ENCODE measurements at regions not wholly inside any gene's neighbourhood (a gene's known extent, or its start where the extent isn't known, plus 50 kb on each side); places are given as distances from the start of the nearest gene placed in this dataset.

- Histone ChIP-seq H3K36me3 (ENCODE audit: control insufficient read depth, insufficient read depth, low read length) (no peaks in the 10 kb centered on the region), H3K9me3 (ENCODE audit: control insufficient read depth, insufficient read depth, low read length) (peaks cover 34% of the 10 kb centered on the region), H2AFZ (replicated peaks; ENCODE audit: low read length, poor library complexity) (no peak overlapping the region), H3K79me1 (ENCODE audit: low read depth in 1 of 2, low read length in 2 of 2) (no peaks in the 10 kb centered on the region), H3K4ac (ENCODE audit: low read depth, low read length) (no peak overlapping the region), H4K91ac (ENCODE audit: insufficient read depth, low read depth, low read length) (no peak overlapping the region), H3K27ac (ENCODE audit: insufficient read depth, low read length) (no peak overlapping the region), H3K18ac (ENCODE audit: low read depth, low read length) (no peak overlapping the region), H4K8ac (ENCODE audit: low read depth in 2 of 2, low read length in 2 of 2) (no peak overlapping the region), H3K56ac (ENCODE audit: extremely low read depth, insufficient read depth, low read length) (no peak overlapping the region), H3K23ac (ENCODE audit: low read depth, low read length) (no peak overlapping the region), H3K9ac (ENCODE audit: low read depth, low read length) (no peak overlapping the region), H2BK120ac (ENCODE audit: low read depth, low read length) (no peak overlapping the region), H3K4me2 (ENCODE audit: low read depth, low read length) (no peak overlapping the region), H2BK5ac (ENCODE audit: low read depth, low read length, poor library complexity, severe bottlenecking) (no peak overlapping the region), H2BK20ac (ENCODE audit: low read depth, low read length) (no peak overlapping the region), H3K9me1 (ENCODE audit: insufficient read depth, low read length) (no peaks in the 10 kb centered on the region), H3K4me1 (ENCODE audit: control insufficient read depth, insufficient read depth, low read length) (no peaks in the 10 kb centered on the region), H3K27me3 (ENCODE audit: control insufficient read depth, insufficient read depth, low read length) (no peaks in the 10 kb centered on the region), H3K14ac (replicated peaks; ENCODE audit: low read depth, low read length) (no peak overlapping the region), H3K4me3 (ENCODE audit: insufficient read depth, low read depth, low read length) (no peak overlapping the region), H4K20me1 (ENCODE audit: insufficient read depth, low read length) (no peaks in the 10 kb centered on the region), H2AK9ac (replicated peaks; ENCODE audit: low read depth, low read length, poor library complexity) (no peak overlapping the region), H2BK15ac (ENCODE audit: low read depth, low read length) (no peak overlapping the region), H4K5ac (ENCODE audit: low read depth, low read length) (no peak overlapping the region), H2AK5ac (ENCODE audit: low read depth, low read length) (no peak overlapping the region)
- WGBS, 2 experiments (ENCODE audit: extremely low coverage in 2 of 2, insufficient read length in 1 of 2) = no CpG with 5 or more reads among the region's 37 CpGs
- TF ChIP-seq SMC3 (IDR thresholded peaks at IDR 0.05; ENCODE audit: low read depth, low read length) (no peak), ELK1 (IDR thresholded peaks at IDR 0.05; ENCODE audit: borderline replicate concordance, low read depth, low read length) (no peak), FOS (IDR thresholded peaks at IDR 0.05; ENCODE audit: low read depth, low read length) (no peak), RFX5 (IDR thresholded peaks at IDR 0.05; ENCODE audit: low read depth, low read length) (no peak), CEBPB (IDR thresholded peaks at IDR 0.05; ENCODE audit: low read depth, low read length) (no peak), NFE2L2 (IDR thresholded peaks at IDR 0.05; ENCODE audit: low read depth, low read length) (no peak), MAFK (IDR thresholded peaks at IDR 0.05; ENCODE audit: low read depth, low read length) (no peak), RCOR1 (IDR thresholded peaks at IDR 0.05; ENCODE audit: insufficient replicate concordance, low read length) (no peak), MAZ (IDR thresholded peaks at IDR 0.05; ENCODE audit: borderline replicate concordance, low read depth, low read length) (no peak), RAD21 (IDR thresholded peaks at IDR 0.05; ENCODE audit: low read length) (no peak), USF2 (IDR thresholded peaks at IDR 0.05; ENCODE audit: low read depth, low read length) (no peak), BHLHE40 (IDR thresholded peaks at IDR 0.05; ENCODE audit: low read depth, low read length) (no peak)
- DNase-seq (no peak), ATAC-seq (ENCODE audit: low read depth) (no peak)
- BruUV-seq (replicated peaks) = no TSS peak
- intact Hi-C loops (cut with micrococcal nuclease) (no loop called here), in situ Hi-C loops (cut with MboI; ENCODE audit: low sequenced_read_pairs) (no loop called here), dilution Hi-C loops (cut with HindIII; ENCODE audit: low sequenced_read_pairs, unreplicated experiment) (no loop called here)
- ChIA-PET POLR2A (ENCODE audit: unreplicated experiment) (no interaction called here), CTCF (no interaction called here)
Measured at GRCh38 chr22:48793949-48794348, 1033.7 kb downstream of the BRD1 start.

All from IMR-90 (cell line).